WI38 (cell line): ENCODE measurements at regions not wholly inside any gene's neighbourhood (a gene's known extent, or its start where the extent isn't known, plus 50 kb on each side); places are given as distances from the start of the nearest gene placed in this dataset.

ENCODE experiments used
- H3K4me3 ChIP-seq: 2 replicates; pipeline ENCODE4 v1.5.1; 2011; ENCODE audit warnings: low read depth, mild to moderate bottlenecking, control low read depth, low read length
- CTCF ChIP-seq: IDR thresholded peaks from 2 replicates; pipeline ENCODE4 v1.5.1; 2012; ENCODE audit warnings: low read depth, mild to moderate bottlenecking, control low read depth, low read length

- H3K4me3 ChIP-seq = no peak overlapping the region
- TF ChIP-seq CTCF = no peak
Measured at GRCh38 chr2:122886479-122887145, 1131.2 kb downstream of the TSN start.

- TF ChIP-seq CTCF = no peak
- H3K4me3 ChIP-seq = no peak overlapping the region
Measured at GRCh38 chr2:122899614-122900013, 1125.5 kb upstream of the CNTNAP5 start.

- no peak for TF ChIP-seq CTCF
- H3K4me3 ChIP-seq = no peak overlapping the region
Measured at GRCh38 chr2:122905431-122905830, 1119.7 kb upstream of the CNTNAP5 start.

GRCh38 chr2:122908159-122908558 is 1116.9 kb upstream of the CNTNAP5 start:
- TF ChIP-seq CTCF = no peak

GRCh38 chr2:122927197-122927596 is 1097.9 kb upstream of the CNTNAP5 start:
- no peak overlapping the region for H3K4me3 ChIP-seq
- TF ChIP-seq CTCF = no peak

More at GRCh38 chr2:122908159-122908558, 1116.9 kb upstream of the CNTNAP5 start:
- H3K4me3 ChIP-seq = no peak overlapping the region

- no peak for TF ChIP-seq CTCF
- no peak overlapping the region for H3K4me3 ChIP-seq
Measured at GRCh38 chr2:122927710-122928557, 1097.2 kb upstream of the CNTNAP5 start.

- H3K4me3 ChIP-seq = no peak overlapping the region
- no peak for TF ChIP-seq CTCF
Measured at GRCh38 chr2:122929347-122929746, 1095.7 kb upstream of the CNTNAP5 start.
